ENCODE measurements at regions not wholly inside any gene's neighbourhood (a gene's known extent, or its start where the extent isn't known, plus 50 kb on each side); places are given as distances from the start of the nearest gene placed in this dataset.

DNA sequence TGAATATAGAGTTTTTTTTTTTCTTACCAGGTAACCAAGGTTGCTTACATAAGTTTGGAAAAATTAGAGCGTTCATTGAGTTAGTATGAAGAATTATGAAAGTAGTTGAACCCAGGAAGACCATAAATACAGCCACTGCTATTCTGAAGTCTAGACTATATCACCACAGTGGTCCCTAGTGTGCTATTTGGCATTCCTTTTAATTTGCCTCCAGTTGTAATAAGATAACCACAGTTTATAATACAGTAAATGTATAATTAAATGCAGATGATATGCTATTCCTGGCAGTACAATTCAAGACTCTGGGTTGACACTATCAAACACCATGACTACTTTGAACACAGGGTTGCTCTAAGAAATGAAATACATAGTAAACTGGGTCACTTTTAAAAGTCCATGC is 270.5 kb downstream of the BRINP2 start:
- no peak for ATAC-seq
- ChIA-PET CTCF (no interaction called here), POLR2A (no interaction called here)
- intact Hi-C loops (cut with micrococcal nuclease; ENCODE audit: unreplicated experiment) (no loop called here), in situ Hi-C loops (cut with HindIII; ENCODE audit: low pct_unique_long_range_greater_than_20kb, low sequenced_read_pairs) (no loop called here)
- no peak overlapping the region for H3K27ac ChIP-seq (ENCODE audit: low read length)
- no peaks in the 10 kb centered on the region for H3K4me1 ChIP-seq (ENCODE audit: control insufficient read depth, insufficient read depth, low read length)
- no peaks in the 10 kb centered on the region for H3K36me3 ChIP-seq (ENCODE audit: control insufficient read depth, insufficient read depth, low read length)
- H3K27me3 ChIP-seq (ENCODE audit: control insufficient read depth, insufficient read depth, low read length): no peaks in the 10 kb centered on the region
- DNase-seq (ENCODE audit: low read depth, low spot score): no peak
- H3K4me3 ChIP-seq (ENCODE audit: low read depth in 2 of 2, low read length in 2 of 2): no peak overlapping the region
- no TSS peak for BruUV-seq (replicated peaks)
- TF ChIP-seq, protein P1, sequence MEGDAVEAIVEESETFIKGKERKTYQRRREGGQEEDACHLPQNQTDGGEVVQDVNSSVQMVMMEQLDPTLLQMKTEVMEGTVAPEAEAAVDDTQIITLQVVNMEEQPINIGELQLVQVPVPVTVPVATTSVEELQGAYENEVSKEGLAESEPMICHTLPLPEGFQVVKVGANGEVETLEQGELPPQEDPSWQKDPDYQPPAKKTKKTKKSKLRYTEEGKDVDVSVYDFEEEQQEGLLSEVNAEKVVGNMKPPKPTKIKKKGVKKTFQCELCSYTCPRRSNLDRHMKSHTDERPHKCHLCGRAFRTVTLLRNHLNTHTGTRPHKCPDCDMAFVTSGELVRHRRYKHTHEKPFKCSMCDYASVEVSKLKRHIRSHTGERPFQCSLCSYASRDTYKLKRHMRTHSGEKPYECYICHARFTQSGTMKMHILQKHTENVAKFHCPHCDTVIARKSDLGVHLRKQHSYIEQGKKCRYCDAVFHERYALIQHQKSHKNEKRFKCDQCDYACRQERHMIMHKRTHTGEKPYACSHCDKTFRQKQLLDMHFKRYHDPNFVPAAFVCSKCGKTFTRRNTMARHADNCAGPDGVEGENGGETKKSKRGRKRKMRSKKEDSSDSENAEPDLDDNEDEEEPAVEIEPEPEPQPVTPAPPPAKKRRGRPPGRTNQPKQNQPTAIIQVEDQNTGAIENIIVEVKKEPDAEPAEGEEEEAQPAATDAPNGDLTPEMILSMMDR (IDR thresholded peaks at IDR 0.05): no peak
- no peak for TF ChIP-seq REST (IDR thresholded peaks at IDR 0.05; ENCODE audit: insufficient read depth in 1 of 2, low read depth in 2 of 2, low read length in 1 of 2)
- no peak for TF ChIP-seq SIN3A (IDR thresholded peaks at IDR 0.05; ENCODE audit: borderline replicate concordance, insufficient read depth, low read depth, low read length)
- no peak for TF ChIP-seq POLR2AphosphoS5 (IDR thresholded peaks at IDR 0.05; ENCODE audit: low read depth, low read length)
- TF ChIP-seq TCF7L2 (IDR thresholded peaks at IDR 0.05; ENCODE audit: low read depth, low read length): no peak
- no peaks in the 10 kb centered on the region for H3K9me3 ChIP-seq (ENCODE audit: control insufficient read depth, insufficient read depth, low read depth, low read length)

DNA sequence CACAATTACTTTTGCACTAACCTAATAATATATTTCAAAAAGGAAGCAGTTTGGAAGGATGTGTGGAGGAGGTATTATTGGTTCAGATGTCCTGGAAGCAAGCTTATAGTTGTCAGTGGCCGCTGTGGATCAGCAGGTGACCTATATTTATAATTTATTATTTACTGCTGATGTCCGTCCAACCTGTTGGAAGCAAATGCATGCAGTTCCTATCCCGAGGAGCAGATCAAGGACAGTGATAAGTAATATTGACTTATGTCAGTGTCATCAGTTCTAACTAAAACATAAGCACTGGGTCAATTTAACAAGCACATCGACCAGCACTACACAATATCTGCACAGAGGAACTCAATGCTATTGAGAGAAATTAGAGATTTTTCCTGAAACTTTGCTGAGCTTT is 270.1 kb downstream of the BRINP2 start:
- intact Hi-C loops (cut with micrococcal nuclease; ENCODE audit: unreplicated experiment): no loop called here
- BruUV-seq (replicated peaks): no TSS peak
- Histone ChIP-seq H3K27me3 (ENCODE audit: control insufficient read depth, insufficient read depth, low read length) (no peaks in the 10 kb centered on the region), H3K4me1 (ENCODE audit: control insufficient read depth, insufficient read depth, low read length) (no peaks in the 10 kb centered on the region), H3K9me3 (ENCODE audit: control insufficient read depth, insufficient read depth, low read depth, low read length) (no peaks in the 10 kb centered on the region), H3K27ac (ENCODE audit: low read length) (no peak overlapping the region), H3K36me3 (ENCODE audit: control insufficient read depth, insufficient read depth, low read length) (no peaks in the 10 kb centered on the region), H3K4me3 (ENCODE audit: low read depth in 2 of 2, low read length in 2 of 2) (no peak overlapping the region)
- in situ Hi-C loops (cut with HindIII; ENCODE audit: low pct_unique_long_range_greater_than_20kb, low sequenced_read_pairs): no loop called here
- no peak for ATAC-seq
- no peak for DNase-seq (ENCODE audit: low read depth, low spot score)
- TF ChIP-seq POLR2AphosphoS5 (IDR thresholded peaks at IDR 0.05; ENCODE audit: low read depth, low read length) (no peak), REST (IDR thresholded peaks at IDR 0.05; ENCODE audit: insufficient read depth in 1 of 2, low read depth in 2 of 2, low read length in 1 of 2) (no peak), TCF7L2 (IDR thresholded peaks at IDR 0.05; ENCODE audit: low read depth, low read length) (no peak), SIN3A (IDR thresholded peaks at IDR 0.05; ENCODE audit: borderline replicate concordance, insufficient read depth, low read depth, low read length) (no peak)
- TF ChIP-seq, protein P1 (IDR thresholded peaks at IDR 0.05): no peak
- POLR2A ChIA-PET: no interaction called here
- CTCF ChIA-PET: no interaction called here

Data from Panc1 (cell line).